ENCODE measurements at regions not wholly inside any gene's neighbourhood (a gene's known extent, or its start where the extent isn't known, plus 50 kb on each side); places are given as distances from the start of the nearest gene placed in this dataset.

GRCh38 chr2:33978471-33978870 is 379.4 kb upstream of the FAM98A start:
- intact Hi-C loops (cut with micrococcal nuclease; ENCODE audit: unreplicated experiment) = no loop called here
- Histone ChIP-seq H3K27me3 (replicated peaks in 1 of 2; ENCODE audit: control insufficient read depth in 2 of 2, insufficient read depth in 2 of 2, low read length in 1 of 2) (no peaks in the 10 kb centered on the region), H3K4me3 (no peak overlapping the region), H2AFZ (ENCODE audit: control insufficient read depth, low read depth, low read length) (no peak overlapping the region), H3K36me3 (ENCODE audit: control insufficient read depth in 2 of 2, insufficient read depth in 2 of 2, low read length in 1 of 2) (no peaks in the 10 kb centered on the region), H3K27ac (ENCODE audit: control insufficient read depth, insufficient read depth) (no peak overlapping the region), H3K4me2 (ENCODE audit: control insufficient read depth, insufficient read depth) (no peak overlapping the region), H4K20me1 (ENCODE audit: control insufficient read depth, insufficient read depth) (no peaks in the 10 kb centered on the region), H3K9ac (ENCODE audit: control insufficient read depth, insufficient read depth, low read length) (no peak overlapping the region), H3K79me2 (ENCODE audit: control insufficient read depth, insufficient read depth, low read length) (no peaks in the 10 kb centered on the region), H3K4me1 (ENCODE audit: control insufficient read depth, insufficient read depth, low read length) (no peaks in the 10 kb centered on the region), H3K9me3 (replicated peaks; ENCODE audit: control insufficient read depth, insufficient read depth, low read length) (no peaks in the 10 kb centered on the region)
- FAIRE-seq = no peak
- in situ Hi-C loops (cut with MboI) = no loop called here
- 44% methylated on average over 3 of the region's 3 CpGs for WGBS (ENCODE audit: insufficient coverage, insufficient replicate concordance, low lambda C conversion rate, missing lambda C conversion rate)
- SMC1A ChIA-PET (ENCODE audit: uncharacterized antibody, unreplicated experiment) = no interaction called here
- no peak for TF ChIP-seq PML (IDR thresholded peaks at IDR 0.05; ENCODE audit: low read length)
- TF ChIP-seq CREB1 (IDR thresholded peaks at IDR 0.05; ENCODE audit: low read depth) = no peak
- no peak for TF ChIP-seq TARDBP (IDR thresholded peaks at IDR 0.05; ENCODE audit: borderline replicate concordance)
- no peak for TF ChIP-seq CBFB (IDR thresholded peaks at IDR 0.05; ENCODE audit: low read depth)
- no peak for TF ChIP-seq FOXK2 (IDR thresholded peaks at IDR 0.05)
- no peak for TF ChIP-seq HDGF (IDR thresholded peaks at IDR 0.05)
- TF ChIP-seq EP300 (IDR thresholded peaks at IDR 0.05; ENCODE audit: borderline replicate concordance in 1 of 2, control insufficient read depth in 1 of 2, low read depth in 2 of 2, low read length in 2 of 2) = no peak
- no peak for TF ChIP-seq TAF1 (IDR thresholded peaks at IDR 0.05; ENCODE audit: borderline replicate concordance, low read depth, low read length)
- TF ChIP-seq KLF5 (IDR thresholded peaks at IDR 0.05; ENCODE audit: partially characterized antibody) = no peak
- no peak for TF ChIP-seq SUPT20H (IDR thresholded peaks at IDR 0.05; ENCODE audit: borderline replicate concordance, control insufficient read depth, low read depth, low read length)
- no peak for TF ChIP-seq E2F4 (IDR thresholded peaks at IDR 0.05; ENCODE audit: low read depth, low read length)
- no peak for TF ChIP-seq JUND (IDR thresholded peaks at IDR 0.05; ENCODE audit: low read depth, low read length)
- TF ChIP-seq PAX5 (IDR thresholded peaks at IDR 0.05; ENCODE audit: borderline replicate concordance, low read depth, low read length) = no peak
- no peak for TF ChIP-seq PAX8 (IDR thresholded peaks at IDR 0.05)
- TF ChIP-seq TCF3 (IDR thresholded peaks at IDR 0.05; ENCODE audit: borderline replicate concordance, insufficient read depth, low read depth, low read length) = no peak
- no peak for TF ChIP-seq ZNF24 (IDR thresholded peaks at IDR 0.05)
- no peak for TF ChIP-seq MLLT1 (IDR thresholded peaks at IDR 0.05)
- DNase-seq (ENCODE audit: low read depth, low spot score) = no peak
- no TSS peak for BruUV-seq (replicated peaks)
- CTCF ChIA-PET = no interaction called here
- RAD21 ChIA-PET (ENCODE audit: unreplicated experiment) = no interaction called here
- POLR2A ChIA-PET = no interaction called here
- no peak for ATAC-seq

Data from GM12878 (cell line).